CD14-positive monocyte (primary cell): ENCODE measurements at regions not wholly inside any gene's neighbourhood (a gene's known extent, or its start where the extent isn't known, plus 50 kb on each side); places are given as distances from the start of the nearest gene placed in this dataset.

Source experiments
- DNase-seq, 3 donors: peaks; one replicate each; pipeline ENCODE4 v3.0.0-alpha.2; 2011 to 2022
- H2AFZ ChIP-seq: 2 replicates; pipeline ENCODE4 v1.6.0; 2012; ENCODE audit warnings: mild to moderate bottlenecking, low read depth, low read length, inconsistent platforms; ENCODE audit not compliant: insufficient read depth, poor library complexity, severe bottlenecking
- H3K27ac ChIP-seq, 2 donors: 1 replicate in 1 of 2; 2 replicates in 1 of 2; pipeline ENCODE4 v1.5.1; 2012 to 2013; ENCODE audit warnings: low read length in 2 of 2, control low read depth in 1 of 2, inconsistent platforms in 1 of 2, low read depth in 1 of 2, mild to moderate bottlenecking in 1 of 2
- H3K27me3 ChIP-seq, 2 donors: one replicate each; pipeline versions ENCODE4 v1.6.0 to v1.6.1; 2011 to 2013; ENCODE audit warnings: low read length in 2 of 2; ENCODE audit not compliant: control insufficient read depth in 2 of 2, insufficient read depth in 2 of 2
- H3K36me3 ChIP-seq, 2 donors: replicated peaks in 1 of 2; 1 replicate in 1 of 2; 2 replicates in 1 of 2; pipeline versions ENCODE4 v1.5.1 to v1.6.1; 2012 to 2013; ENCODE audit warnings: low read length in 2 of 2, control low read depth in 1 of 2, inconsistent platforms in 1 of 2, mild to moderate bottlenecking in 1 of 2; ENCODE audit not compliant: insufficient read depth in 2 of 2, control insufficient read depth in 1 of 2
- H3K4me1 ChIP-seq, 2 donors: 1 replicate in 1 of 2; 2 replicates in 1 of 2; pipeline versions ENCODE4 v1.5.1 to v1.6.1; 2012 to 2013; ENCODE audit warnings: low read length in 2 of 2, control low read depth in 1 of 2, inconsistent platforms in 1 of 2, mild to moderate bottlenecking in 1 of 2, moderate library complexity in 1 of 2; ENCODE audit not compliant: insufficient read depth in 2 of 2, control insufficient read depth in 1 of 2
- H3K4me2 ChIP-seq: replicated peaks from 2 replicates; pipeline ENCODE3; 2012; ENCODE audit warnings: low read length, moderate library complexity, mild to moderate bottlenecking; ENCODE audit not compliant: poor library complexity, severe bottlenecking; ENCODE audit errors: extremely low read depth
- H3K4me3 ChIP-seq, 3 experiments: fragments of 200-600 bp in 1 of 3; sonication (generic) in 1 of 3; replicated peaks in 1 of 3; 1 replicate in 2 of 3; 2 replicates in 1 of 3; pipeline ENCODE4 v1.5.1; 2011 to 2013; ENCODE audit warnings: low read length in 3 of 3, mild to moderate bottlenecking in 3 of 3, control low read depth in 2 of 3, low read depth in 2 of 3, inconsistent platforms in 1 of 3, moderate library complexity in 1 of 3
- H3K79me2 ChIP-seq: 2 replicates; pipeline ENCODE4 v1.6.0; 2012; ENCODE audit warnings: mild to moderate bottlenecking, control low read depth, inconsistent platforms, low read length, moderate library complexity; ENCODE audit not compliant: insufficient read depth
- H3K9ac ChIP-seq: 2 replicates; pipeline ENCODE4 v1.6.0; 2017; ENCODE audit warnings: low read length, mild to moderate bottlenecking; ENCODE audit not compliant: insufficient read depth, poor library complexity, severe bottlenecking
- H3K9me3 ChIP-seq, 2 donors: replicated peaks in 1 of 2; 1 replicate in 1 of 2; 2 replicates in 1 of 2; pipeline versions ENCODE4 v1.5.1 to v1.6.1; 2012 to 2013; ENCODE audit warnings: low read length in 2 of 2, control low read depth in 1 of 2; ENCODE audit not compliant: control insufficient read depth in 1 of 2, insufficient read depth in 1 of 2
- H4K20me1 ChIP-seq: 2 replicates; pipeline ENCODE4 v1.6.0; 2012; ENCODE audit warnings: mild to moderate bottlenecking, low read length, control low read depth, moderate library complexity; ENCODE audit not compliant: insufficient read depth
- H3K27ac Mint-ChIP-seq, 7 donors: one replicate each; pipeline ENCODE4 v1.8.0; 2020; ENCODE audit warnings: mild to moderate bottlenecking in 7 of 7, mixed read lengths in 7 of 7, moderate library complexity in 6 of 7, inconsistent platforms in 2 of 7
- H3K27me3 Mint-ChIP-seq, 3 donors: one replicate each; pipeline ENCODE4 v1.8.0; 2021 to 2022; ENCODE audit warnings: low read depth in 3 of 3, mild to moderate bottlenecking in 3 of 3, mixed read lengths in 3 of 3, moderate library complexity in 3 of 3, inconsistent platforms in 1 of 3
- H3K36me3 Mint-ChIP-seq, 2 donors: one replicate each; pipeline ENCODE4 v1.8.0; 2020; ENCODE audit warnings: mixed read lengths in 2 of 2, inconsistent platforms in 1 of 2, mild to moderate bottlenecking in 1 of 2
- H3K4me1 Mint-ChIP-seq: one replicate; pipeline ENCODE4 v1.8.0; 2020; ENCODE audit warnings: mild to moderate bottlenecking, mixed read lengths
- H3K4me3 Mint-ChIP-seq, 2 donors: one replicate each; pipeline ENCODE4 v1.8.0; 2020; ENCODE audit warnings: mild to moderate bottlenecking in 2 of 2, mixed read lengths in 2 of 2, moderate library complexity in 1 of 2
- H3K9me3 Mint-ChIP-seq, 7 donors: one replicate each; pipeline ENCODE4 v1.8.0; 2020 to 2022; ENCODE audit warnings: mixed read lengths in 7 of 7, mild to moderate bottlenecking in 6 of 7, moderate library complexity in 6 of 7, inconsistent platforms in 2 of 7
- CTCF ChIP-seq: fragments of 200-600 bp; IDR thresholded peaks from one replicate; pipeline ENCODE4 v1.8.0; 2022; ENCODE audit warnings: antibody characterized with exemption, mild to moderate bottlenecking
- WGBS: methylation state at CpG from one replicate; pipeline ENCODE4 v1.1.5; 2013; ENCODE audit warnings: missing lambda C conversion rate; ENCODE audit not compliant: insufficient coverage; 5-methylcytosine and 5-hydroxymethylcytosine counted together
- intact Hi-C, 2 donors: fragments of 100-400 bp; cut with micrococcal nuclease; formaldehyde crosslinking; loops; one replicate each; pipeline versions ENCODE4 v1.15.0 to v1.15.1; 2023

- no peak for TF ChIP-seq CTCF
- H3K4me3 ChIP-seq: no peak overlapping the region
- no peak overlapping the region for H3K9ac ChIP-seq
- no peaks in the 10 kb centered on the region for H4K20me1 ChIP-seq
- no peaks in the 10 kb centered on the region for H3K79me2 ChIP-seq
- Mint-ChIP-seq H3K36me3 (no peaks in the 10 kb centered on the region), H3K4me1 (no peaks in the 10 kb centered on the region), H3K9me3 (peaks cover 10 to 23% (median 13%) of the 10 kb centered on the region in 7 donors), H3K27ac (no peak overlapping the region), H3K27me3 (peaks cover 0 to 2% (median 0%) of the 10 kb centered on the region in 3 donors), H3K4me3 (no peak overlapping the region)
- no peak overlapping the region for H3K4me2 ChIP-seq
- intact Hi-C loops: no loop called here
- H3K4me1 ChIP-seq: no peaks in the 10 kb centered on the region
- no peak overlapping the region for H3K27ac ChIP-seq
- no peak for DNase-seq
- no CpG with 5 or more reads among the region's 1 CpG for WGBS
- no peaks in the 10 kb centered on the region for H3K27me3 ChIP-seq
- H2AFZ ChIP-seq: no peak overlapping the region
- peaks cover 10 to 19% of the 10 kb centered on the region in 2 donors for H3K9me3 ChIP-seq
- no peaks in the 10 kb centered on the region for H3K36me3 ChIP-seq
Measured at GRCh38 chr2:183259921-183260320, 135.7 kb downstream of the NUP35 start.

GRCh38 chr2:183260527-183260926 lies 136.3 kb downstream of the NUP35 start:
- no peak overlapping the region for H3K4me3 ChIP-seq
- H4K20me1 ChIP-seq: no peaks in the 10 kb centered on the region
- H3K27ac Mint-ChIP-seq: no peak overlapping the region
- H3K9ac ChIP-seq: no peak overlapping the region
- DNase-seq: no peak
- H3K27me3 Mint-ChIP-seq: peaks cover 0 to 2% (median 0%) of the 10 kb centered on the region in 3 donors
- no peak for TF ChIP-seq CTCF
- peaks cover 10 to 22% of the 10 kb centered on the region in 2 donors for H3K9me3 ChIP-seq
- intact Hi-C loops: no loop called here
- H3K4me2 ChIP-seq: no peak overlapping the region
- peaks cover 10 to 23% (median 13%) of the 10 kb centered on the region in 7 donors for H3K9me3 Mint-ChIP-seq
- no peak overlapping the region for H3K27ac ChIP-seq
- no peaks in the 10 kb centered on the region for H3K36me3 Mint-ChIP-seq
- H3K4me1 ChIP-seq: no peaks in the 10 kb centered on the region
- H3K27me3 ChIP-seq: no peaks in the 10 kb centered on the region
- no peaks in the 10 kb centered on the region for H3K79me2 ChIP-seq
- no peaks in the 10 kb centered on the region for H3K4me1 Mint-ChIP-seq
- H3K4me3 Mint-ChIP-seq: no peak overlapping the region
- WGBS: 97% methylated on average over 27 of the region's 29 CpGs
- H2AFZ ChIP-seq: no peak overlapping the region
- H3K36me3 ChIP-seq: no peaks in the 10 kb centered on the region
